ENCODE measurements at regions not wholly inside any gene's neighbourhood (a gene's known extent, or its start where the extent isn't known, plus 50 kb on each side); places are given as distances from the start of the nearest gene placed in this dataset.
A peak's percentile ranks its signal among the peaks of the same experiment; 100 is the strongest.

- no peaks in the 10 kb centered on the region for H3K27me3 ChIP-seq (ENCODE audit: control insufficient read depth in 2 of 2, insufficient read depth in 1 of 2, low read length in 1 of 2)
- DNase-seq (ENCODE audit: low read depth in 6 of 9, low spot score in 9 of 9): no peak
- H3K4me3 ChIP-seq (ENCODE audit: low read length in 2 of 2): no peak overlapping the region
- H3K9me3 ChIP-seq (ENCODE audit: control insufficient read depth in 2 of 2, insufficient read depth in 1 of 2, low read length in 1 of 2): no peaks in the 10 kb centered on the region
- 94% methylated on average over 2 of the region's 2 CpGs for WGBS
- H3K27ac ChIP-seq (ENCODE audit: low read depth in 1 of 2, low read length in 1 of 2): no peak overlapping the region
- no peaks in the 10 kb centered on the region for H3K36me3 ChIP-seq (ENCODE audit: control insufficient read depth in 2 of 2, insufficient read depth in 2 of 2, low read length in 1 of 2)
- H3K4me1 ChIP-seq (ENCODE audit: control insufficient read depth in 2 of 2, insufficient read depth in 2 of 2, low read length in 2 of 2): no peaks in the 10 kb centered on the region
Observed at GRCh38 chr6:63436356-63436755, 116.6 kb upstream of the LGSN start.

- DNase-seq (ENCODE audit: low read depth in 6 of 9, low spot score in 9 of 9): no peak
- Histone ChIP-seq H3K9me3 (ENCODE audit: control insufficient read depth in 2 of 2, insufficient read depth in 1 of 2, low read length in 1 of 2) (no peaks in the 10 kb centered on the region), H3K4me1 (ENCODE audit: control insufficient read depth in 2 of 2, insufficient read depth in 2 of 2, low read length in 2 of 2) (no peaks in the 10 kb centered on the region), H3K36me3 (ENCODE audit: control insufficient read depth in 2 of 2, insufficient read depth in 2 of 2, low read length in 1 of 2) (no peaks in the 10 kb centered on the region), H3K27ac (ENCODE audit: low read depth in 1 of 2, low read length in 1 of 2) (no peak overlapping the region), H3K4me3 (ENCODE audit: low read length in 2 of 2) (no peak overlapping the region), H3K27me3 (ENCODE audit: control insufficient read depth in 2 of 2, insufficient read depth in 1 of 2, low read length in 1 of 2) (no peaks in the 10 kb centered on the region)
- 96% methylated on average over 3 of the region's 3 CpGs for WGBS
Observed at GRCh38 chr6:63437058-63437457, 117.3 kb upstream of the LGSN start.

- no peaks in the 10 kb centered on the region for H3K27me3 ChIP-seq (ENCODE audit: control insufficient read depth in 2 of 2, insufficient read depth in 1 of 2, low read length in 1 of 2)
- H3K4me3 ChIP-seq (ENCODE audit: low read length in 2 of 2): no peak overlapping the region
- no peaks in the 10 kb centered on the region for H3K36me3 ChIP-seq (ENCODE audit: control insufficient read depth in 2 of 2, insufficient read depth in 2 of 2, low read length in 1 of 2)
- WGBS: 19% methylated on average over 7 of the region's 7 CpGs
- no peak overlapping the region for H3K27ac ChIP-seq (ENCODE audit: low read depth in 1 of 2, low read length in 1 of 2)
- peaks cover 0 to 9% of the 10 kb centered on the region in 2 donors for H3K9me3 ChIP-seq (ENCODE audit: control insufficient read depth in 2 of 2, insufficient read depth in 1 of 2, low read length in 1 of 2)
- no peaks in the 10 kb centered on the region for H3K4me1 ChIP-seq (ENCODE audit: control insufficient read depth in 2 of 2, insufficient read depth in 2 of 2, low read length in 2 of 2)
- no peak for DNase-seq (ENCODE audit: low read depth in 6 of 9, low spot score in 9 of 9)
Observed at GRCh38 chr6:63440057-63440456, 120.3 kb upstream of the LGSN start.

GRCh38 chr6:63440594-63440993 is 120.8 kb upstream of the LGSN start:
- no peak for DNase-seq (ENCODE audit: low read depth in 6 of 9, low spot score in 9 of 9)
- H3K9me3 ChIP-seq (ENCODE audit: control insufficient read depth in 2 of 2, insufficient read depth in 1 of 2, low read length in 1 of 2): peaks cover 0 to 9% of the 10 kb centered on the region in 2 donors
- 93% methylated on average over 16 of the region's 16 CpGs for WGBS
- no peaks in the 10 kb centered on the region for H3K4me1 ChIP-seq (ENCODE audit: control insufficient read depth in 2 of 2, insufficient read depth in 2 of 2, low read length in 2 of 2)
- H3K4me3 ChIP-seq (ENCODE audit: low read length in 2 of 2): no peak overlapping the region
- H3K36me3 ChIP-seq (ENCODE audit: control insufficient read depth in 2 of 2, insufficient read depth in 2 of 2, low read length in 1 of 2): no peaks in the 10 kb centered on the region
- no peaks in the 10 kb centered on the region for H3K27me3 ChIP-seq (ENCODE audit: control insufficient read depth in 2 of 2, insufficient read depth in 1 of 2, low read length in 1 of 2)
- no peak overlapping the region for H3K27ac ChIP-seq (ENCODE audit: low read depth in 1 of 2, low read length in 1 of 2)

- Histone ChIP-seq H3K27me3 (ENCODE audit: control insufficient read depth in 2 of 2, insufficient read depth in 1 of 2, low read length in 1 of 2) (no peaks in the 10 kb centered on the region), H3K4me3 (ENCODE audit: low read length in 2 of 2) (peak overlapping the region; percentile 22 to 25), H3K27ac (ENCODE audit: low read depth in 1 of 2, low read length in 1 of 2) (no peak overlapping the region), H3K36me3 (ENCODE audit: control insufficient read depth in 2 of 2, insufficient read depth in 2 of 2, low read length in 1 of 2) (no peaks in the 10 kb centered on the region), H3K4me1 (ENCODE audit: control insufficient read depth in 2 of 2, insufficient read depth in 2 of 2, low read length in 2 of 2) (no peaks in the 10 kb centered on the region), H3K9me3 (ENCODE audit: control insufficient read depth in 2 of 2, insufficient read depth in 1 of 2, low read length in 1 of 2) (peaks cover 0 to 9% of the 10 kb centered on the region in 2 donors)
- WGBS: 88% methylated on average over 18 of the region's 18 CpGs
- DNase-seq (ENCODE audit: low read depth in 6 of 9, low spot score in 9 of 9): peak in 2 of 9 donors; percentile 4 to 40
Observed at GRCh38 chr6:63441266-63441956, 121.6 kb upstream of the LGSN start.

GRCh38 chr6:63442870-63443269 is 123.1 kb upstream of the LGSN start:
- DNase-seq (ENCODE audit: low read depth in 6 of 9, low spot score in 9 of 9): no peak
- peaks cover 0 to 9% of the 10 kb centered on the region in 2 donors for H3K9me3 ChIP-seq (ENCODE audit: control insufficient read depth in 2 of 2, insufficient read depth in 1 of 2, low read length in 1 of 2)
- no peaks in the 10 kb centered on the region for H3K4me1 ChIP-seq (ENCODE audit: control insufficient read depth in 2 of 2, insufficient read depth in 2 of 2, low read length in 2 of 2)
- 94% methylated on average over 20 of the region's 20 CpGs for WGBS
- H3K36me3 ChIP-seq (ENCODE audit: control insufficient read depth in 2 of 2, insufficient read depth in 2 of 2, low read length in 1 of 2): no peaks in the 10 kb centered on the region
- H3K27me3 ChIP-seq (ENCODE audit: control insufficient read depth in 2 of 2, insufficient read depth in 1 of 2, low read length in 1 of 2): no peaks in the 10 kb centered on the region
- no peak overlapping the region for H3K27ac ChIP-seq (ENCODE audit: low read depth in 1 of 2, low read length in 1 of 2)
- H3K4me3 ChIP-seq (ENCODE audit: low read length in 2 of 2): no peak overlapping the region

GRCh38 chr6:63444768-63445167 is 125.0 kb upstream of the LGSN start:
- 96% methylated on average over 7 of the region's 7 CpGs for WGBS
- peaks cover 0 to 9% of the 10 kb centered on the region in 2 donors for H3K9me3 ChIP-seq (ENCODE audit: control insufficient read depth in 2 of 2, insufficient read depth in 1 of 2, low read length in 1 of 2)
- no peak for DNase-seq (ENCODE audit: low read depth in 6 of 9, low spot score in 9 of 9)
- H3K4me1 ChIP-seq (ENCODE audit: control insufficient read depth in 2 of 2, insufficient read depth in 2 of 2, low read length in 2 of 2): no peaks in the 10 kb centered on the region
- H3K36me3 ChIP-seq (ENCODE audit: control insufficient read depth in 2 of 2, insufficient read depth in 2 of 2, low read length in 1 of 2): no peaks in the 10 kb centered on the region
- no peak overlapping the region for H3K27ac ChIP-seq (ENCODE audit: low read depth in 1 of 2, low read length in 1 of 2)
- no peak overlapping the region for H3K4me3 ChIP-seq (ENCODE audit: low read length in 2 of 2)
- H3K27me3 ChIP-seq (ENCODE audit: control insufficient read depth in 2 of 2, insufficient read depth in 1 of 2, low read length in 1 of 2): no peaks in the 10 kb centered on the region

GRCh38 chr6:63446405-63446804 is 125.9 kb upstream of the LOC128125822 start:
- H3K4me3 ChIP-seq (ENCODE audit: low read length in 2 of 2): no peak overlapping the region
- no peaks in the 10 kb centered on the region for H3K4me1 ChIP-seq (ENCODE audit: control insufficient read depth in 2 of 2, insufficient read depth in 2 of 2, low read length in 2 of 2)
- H3K27ac ChIP-seq (ENCODE audit: low read depth in 1 of 2, low read length in 1 of 2): no peak overlapping the region
- no peaks in the 10 kb centered on the region for H3K27me3 ChIP-seq (ENCODE audit: control insufficient read depth in 2 of 2, insufficient read depth in 1 of 2, low read length in 1 of 2)
- H3K9me3 ChIP-seq (ENCODE audit: control insufficient read depth in 2 of 2, insufficient read depth in 1 of 2, low read length in 1 of 2): peaks cover 0 to 9% of the 10 kb centered on the region in 2 donors
- H3K36me3 ChIP-seq (ENCODE audit: control insufficient read depth in 2 of 2, insufficient read depth in 2 of 2, low read length in 1 of 2): no peaks in the 10 kb centered on the region
- no peak for DNase-seq (ENCODE audit: low read depth in 6 of 9, low spot score in 9 of 9)
- WGBS: 94% methylated on average over 5 of the region's 5 CpGs

GRCh38 chr6:63447134-63447533 is 125.1 kb upstream of the LOC128125822 start:
- no peak overlapping the region for H3K27ac ChIP-seq (ENCODE audit: low read depth in 1 of 2, low read length in 1 of 2)
- no peaks in the 10 kb centered on the region for H3K27me3 ChIP-seq (ENCODE audit: control insufficient read depth in 2 of 2, insufficient read depth in 1 of 2, low read length in 1 of 2)
- no peaks in the 10 kb centered on the region for H3K36me3 ChIP-seq (ENCODE audit: control insufficient read depth in 2 of 2, insufficient read depth in 2 of 2, low read length in 1 of 2)
- WGBS: 95% methylated on average over 1 of the region's 1 CpG
- H3K4me1 ChIP-seq (ENCODE audit: control insufficient read depth in 2 of 2, insufficient read depth in 2 of 2, low read length in 2 of 2): no peaks in the 10 kb centered on the region
- DNase-seq (ENCODE audit: low read depth in 6 of 9, low spot score in 9 of 9): no peak
- H3K4me3 ChIP-seq (ENCODE audit: low read length in 2 of 2): no peak overlapping the region
- peaks cover 0 to 9% of the 10 kb centered on the region in 2 donors for H3K9me3 ChIP-seq (ENCODE audit: control insufficient read depth in 2 of 2, insufficient read depth in 1 of 2, low read length in 1 of 2)
